ENCODE measurements at regions not wholly inside any gene's neighbourhood (a gene's known extent, or its start where the extent isn't known, plus 50 kb on each side); places are given as distances from the start of the nearest gene placed in this dataset.

GRCh38 chr5:82544004-82544403 lies 265.9 kb upstream of the RPS23 start:
- TF ChIP-seq POLR2A (IDR thresholded peaks at IDR 0.05) (no peak), POLR2AphosphoS5 (IDR thresholded peaks at IDR 0.05) (no peak), CTCF (IDR thresholded peaks at IDR 0.05) (no peak)

All from upper lobe of left lung (tissue), 4 donors.